Body of pancreas (tissue), 4 donors: ENCODE measurements at regions not wholly inside any gene's neighbourhood (a gene's known extent, or its start where the extent isn't known, plus 50 kb on each side); places are given as distances from the start of the nearest gene placed in this dataset.

Experiments
- ATAC-seq: fragments of 150-250 bp; one replicate; pipeline ENCODE4 v1.9.1; 2016
- DNase-seq, 4 donors: peaks; one replicate each; pipeline ENCODE4 v3.0.0-alpha.2; 2019
- H3K27ac ChIP-seq, 4 donors: fragments of 200-600 bp; sonication (generic); 1 replicate in 3 of 4; 2 replicates in 1 of 4; pipeline versions ENCODE4 v1.5.1 to v1.6.1; 2016 to 2019; ENCODE audit warnings: mild to moderate bottlenecking in 1 of 4, mixed read lengths in 1 of 4, moderate library complexity in 1 of 4
- H3K27me3 ChIP-seq, 2 donors: fragments of 200-600 bp; sonication (generic); one replicate each; pipeline ENCODE4 v1.6.0; 2016; ENCODE audit warnings: mild to moderate bottlenecking in 1 of 2
- H3K36me3 ChIP-seq, 2 donors: fragments of 200-600 bp; sonication (generic); replicated peaks in 1 of 2; 2 replicates each; pipeline ENCODE4 v1.5.1; 2016; ENCODE audit warnings: low read depth in 2 of 2; ENCODE audit not compliant: insufficient read depth in 1 of 2
- H3K4me1 ChIP-seq: fragments of 200-600 bp; sonication (generic); one replicate; pipeline ENCODE4 v1.6.0; 2016
- H3K4me3 ChIP-seq, 2 donors: fragments of 200-600 bp; sonication (generic); 1 replicate in 1 of 2; 2 replicates in 1 of 2; pipeline ENCODE4 v1.5.1; 2016 to 2019
- H3K9me3 ChIP-seq, 3 donors: fragments of 200-600 bp; sonication (generic); 1 replicate in 2 of 3; 2 replicates in 1 of 3; pipeline ENCODE4 v1.5.1; 2016
- POLR2A ChIP-seq, 3 donors: fragments of 450-650 bp; IDR thresholded peaks; one replicate each; pipeline ENCODE4 v1.6.1; 2016; ENCODE audit warnings: antibody characterized with exemption in 3 of 3, mild to moderate bottlenecking in 2 of 3
- WGBS, 2 donors: methylation state at CpG; one replicate each; pipeline ENCODE4 v1.1.5; 2017; 5-methylcytosine and 5-hydroxymethylcytosine counted together
- intact Hi-C: fragments of 100-400 bp; cut with DNase I; formaldehyde crosslinking; loops from one replicate; pipeline ENCODE4 v1.15.1; 2023
- TF ChIP-seq, protein P1 (sequence below), 7 experiments: fragments of 450-650 bp in 4 of 7; fragments of 200-600 bp in 3 of 7; sonication (generic) in 3 of 7; IDR thresholded peaks; one replicate each; pipeline ENCODE4 v1.5.1; 2016 to 2019; ENCODE audit warnings: antibody characterized with exemption in 7 of 7

DNA sequence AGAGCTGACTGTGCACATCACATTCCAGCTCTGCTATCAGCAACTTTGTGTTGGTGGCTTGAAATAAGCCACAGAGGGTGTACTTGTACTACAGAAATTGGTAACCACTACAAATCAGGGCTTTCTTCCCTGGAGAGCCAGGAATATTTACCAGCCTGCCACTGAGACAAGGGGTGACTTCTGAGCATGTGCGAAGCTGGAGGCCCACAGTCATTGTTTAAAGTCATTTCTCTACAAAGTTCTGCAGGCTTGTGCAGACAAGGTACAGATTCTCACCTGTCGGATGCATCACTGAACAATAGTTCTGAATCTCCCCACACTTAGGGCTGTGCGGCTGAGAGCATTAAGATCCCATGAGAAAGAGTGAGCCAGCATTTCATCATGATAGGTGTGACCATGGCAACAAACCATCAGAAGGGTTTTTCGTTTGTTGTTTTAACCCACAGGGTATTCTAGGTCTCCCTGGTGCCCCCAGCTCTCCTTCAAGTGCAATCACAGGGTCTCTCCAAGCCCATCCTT, 292.8 kb downstream of the CDC5L start:
- Histone ChIP-seq H3K4me1 (no peaks in the 10 kb centered on the region), H3K27me3 (no peaks in the 10 kb centered on the region), H3K9me3 (no peaks in the 10 kb centered on the region), H3K36me3 (no peaks in the 10 kb centered on the region), H3K4me3 (no peak overlapping the region), H3K27ac (no peak overlapping the region)
- DNase-seq (no peak), ATAC-seq (no peak)
- 54 to 74% methylated on average over 3 to 4 of the region's 4 CpGs for WGBS, 2 donors
- no peak for TF ChIP-seq POLR2A (IDR thresholded peaks at IDR 0.05)
- TF ChIP-seq, protein P1, sequence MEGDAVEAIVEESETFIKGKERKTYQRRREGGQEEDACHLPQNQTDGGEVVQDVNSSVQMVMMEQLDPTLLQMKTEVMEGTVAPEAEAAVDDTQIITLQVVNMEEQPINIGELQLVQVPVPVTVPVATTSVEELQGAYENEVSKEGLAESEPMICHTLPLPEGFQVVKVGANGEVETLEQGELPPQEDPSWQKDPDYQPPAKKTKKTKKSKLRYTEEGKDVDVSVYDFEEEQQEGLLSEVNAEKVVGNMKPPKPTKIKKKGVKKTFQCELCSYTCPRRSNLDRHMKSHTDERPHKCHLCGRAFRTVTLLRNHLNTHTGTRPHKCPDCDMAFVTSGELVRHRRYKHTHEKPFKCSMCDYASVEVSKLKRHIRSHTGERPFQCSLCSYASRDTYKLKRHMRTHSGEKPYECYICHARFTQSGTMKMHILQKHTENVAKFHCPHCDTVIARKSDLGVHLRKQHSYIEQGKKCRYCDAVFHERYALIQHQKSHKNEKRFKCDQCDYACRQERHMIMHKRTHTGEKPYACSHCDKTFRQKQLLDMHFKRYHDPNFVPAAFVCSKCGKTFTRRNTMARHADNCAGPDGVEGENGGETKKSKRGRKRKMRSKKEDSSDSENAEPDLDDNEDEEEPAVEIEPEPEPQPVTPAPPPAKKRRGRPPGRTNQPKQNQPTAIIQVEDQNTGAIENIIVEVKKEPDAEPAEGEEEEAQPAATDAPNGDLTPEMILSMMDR (IDR thresholded peaks at IDR 0.05): no peak
- intact Hi-C loops: no loop called here

- Histone ChIP-seq H3K36me3 (no peaks in the 10 kb centered on the region), H3K27ac (no peak overlapping the region), H3K9me3 (no peaks in the 10 kb centered on the region), H3K4me1 (no peaks in the 10 kb centered on the region), H3K27me3 (no peaks in the 10 kb centered on the region), H3K4me3 (no peak overlapping the region)
- no peak for DNase-seq
- ATAC-seq: peak; percentile 12
- WGBS, 2 donors: 48 to 61% methylated on average over 7 to 10 of the region's 10 CpGs
- TF ChIP-seq POLR2A (IDR thresholded peaks at IDR 0.05): no peak
- TF ChIP-seq, protein P1 (IDR thresholded peaks at IDR 0.05): no peak
- intact Hi-C loops: no loop called here
Measured at GRCh38 chr6:44681761-44682160, 294.3 kb downstream of the CDC5L start.

GRCh38 chr6:44682280-44682679, 294.8 kb downstream of the CDC5L start:
- intact Hi-C loops: no loop called here
- Histone ChIP-seq H3K4me1 (no peaks in the 10 kb centered on the region), H3K4me3 (no peak overlapping the region), H3K27me3 (no peaks in the 10 kb centered on the region), H3K27ac (no peak overlapping the region), H3K9me3 (no peaks in the 10 kb centered on the region), H3K36me3 (no peaks in the 10 kb centered on the region)
- DNase-seq: no peak
- 61 to 65% methylated on average over 6 of the region's 6 CpGs for WGBS, 2 donors
- no peak for ATAC-seq
- no peak for TF ChIP-seq POLR2A (IDR thresholded peaks at IDR 0.05)
- TF ChIP-seq, protein P1 (IDR thresholded peaks at IDR 0.05): no peak

DNA sequence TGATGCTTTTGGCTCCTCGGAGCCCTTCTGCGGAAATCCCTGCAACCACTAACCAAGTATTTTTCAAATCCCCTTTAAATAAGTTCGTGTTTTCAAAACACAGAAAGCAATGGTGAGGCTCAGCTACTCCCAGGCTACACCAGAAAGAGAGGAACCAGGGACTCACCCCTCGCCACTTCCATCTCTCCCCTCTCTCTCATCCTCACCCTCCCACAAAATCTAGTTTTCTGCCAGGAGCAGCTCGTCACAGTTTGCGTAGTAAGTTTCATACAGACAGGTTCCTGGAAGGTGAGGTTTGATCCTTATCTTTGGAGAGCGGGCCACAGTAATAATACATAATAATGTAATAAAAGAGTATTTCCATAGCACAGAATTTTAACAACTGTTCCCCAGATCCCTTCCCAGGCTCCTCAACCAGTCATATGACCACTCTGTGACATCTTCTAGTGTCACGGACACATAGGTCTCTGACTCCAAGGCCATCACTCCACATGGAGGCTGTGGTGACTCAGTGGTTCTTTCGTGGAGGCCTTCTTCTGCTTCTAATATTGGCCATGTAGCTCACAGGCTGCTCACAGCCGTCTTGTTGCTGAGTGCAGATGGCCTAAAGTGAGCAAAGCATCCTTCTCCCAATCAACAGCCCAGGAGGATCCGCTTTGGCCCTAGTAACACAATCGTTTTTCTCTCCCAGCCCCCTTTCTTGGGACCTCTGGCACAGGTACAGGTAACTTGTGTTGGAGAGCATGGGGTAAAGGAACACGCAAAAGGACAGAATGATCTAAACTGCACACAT, 295.7 kb downstream of the CDC5L start:
- H3K27me3 ChIP-seq: no peaks in the 10 kb centered on the region
- TF ChIP-seq POLR2A (IDR thresholded peaks at IDR 0.05): no peak
- TF ChIP-seq, protein P1 (IDR thresholded peaks at IDR 0.05): no peak
- intact Hi-C loops: no loop called here
- peaks cover 0 to 8% (median 0%) of the 10 kb centered on the region in 3 donors for H3K9me3 ChIP-seq
- H3K4me3 ChIP-seq: no peak overlapping the region
- H3K27ac ChIP-seq: no peak overlapping the region
- ATAC-seq (no peak), DNase-seq (no peak)
- no peaks in the 10 kb centered on the region for H3K36me3 ChIP-seq
- H3K4me1 ChIP-seq: no peaks in the 10 kb centered on the region
- 78 to 80% methylated on average over 13 of the region's 13 CpGs for WGBS, 2 donors

GRCh38 chr6:44685213-44685612, 297.7 kb downstream of the CDC5L start:
- H3K9me3 ChIP-seq: peaks cover 0 to 9% (median 0%) of the 10 kb centered on the region in 3 donors
- no peak overlapping the region for H3K4me3 ChIP-seq
- no peak overlapping the region for H3K27ac ChIP-seq
- TF ChIP-seq POLR2A (IDR thresholded peaks at IDR 0.05): no peak
- TF ChIP-seq, protein P1 (IDR thresholded peaks at IDR 0.05): no peak
- DNase-seq: no peak
- H3K27me3 ChIP-seq: no peaks in the 10 kb centered on the region
- H3K36me3 ChIP-seq: no peaks in the 10 kb centered on the region
- H3K4me1 ChIP-seq: no peaks in the 10 kb centered on the region
- ATAC-seq: no peak
- WGBS, 2 donors: 55 to 78% methylated on average over 2 of the region's 2 CpGs
- intact Hi-C loops: no loop called here
